ENCODE measurements at regions not wholly inside any gene's neighbourhood (a gene's known extent, or its start where the extent isn't known, plus 50 kb on each side); places are given as distances from the start of the nearest gene placed in this dataset.

GRCh38 chr7:19224951-19225350, 79.7 kb upstream of the FERD3L start:
- H3K4me3 ChIP-seq (ENCODE audit: low read depth, poor library complexity, severe bottlenecking) = no peak overlapping the region
- intact Hi-C loops (cut with DNase I; ENCODE audit: low total_unique reads) = no loop called here
- DNase-seq (ENCODE audit: low spot score in 2 of 2) = no peak
- no peak for TF ChIP-seq POLR2A (IDR thresholded peaks at IDR 0.05)
- TF ChIP-seq CTCF (IDR thresholded peaks at IDR 0.05) = no peak
- 66 to 68% methylated on average over 2 of the region's 2 CpGs for WGBS, 2 donors

- no peak for DNase-seq (ENCODE audit: low spot score in 2 of 2)
- intact Hi-C loops (cut with DNase I; ENCODE audit: low total_unique reads) = no loop called here
- no peak for TF ChIP-seq CTCF (IDR thresholded peaks at IDR 0.05)
- TF ChIP-seq POLR2A (IDR thresholded peaks at IDR 0.05) = no peak
- no peak overlapping the region for H3K4me3 ChIP-seq (ENCODE audit: low read depth, poor library complexity, severe bottlenecking)
Measured at GRCh38 chr7:19215412-19215811, 70.2 kb upstream of the FERD3L start.

GRCh38 chr7:19213746-19214145, 68.5 kb upstream of the FERD3L start:
- no peak for DNase-seq (ENCODE audit: low spot score in 2 of 2)
- 49 to 55% methylated on average over 6 of the region's 6 CpGs for WGBS, 2 donors
- H3K4me3 ChIP-seq (ENCODE audit: low read depth, poor library complexity, severe bottlenecking) = no peak overlapping the region
- no peak for TF ChIP-seq POLR2A (IDR thresholded peaks at IDR 0.05)
- TF ChIP-seq CTCF (IDR thresholded peaks at IDR 0.05) = no peak
- intact Hi-C loops (cut with DNase I; ENCODE audit: low total_unique reads) = no loop called here

GRCh38 chr7:19210893-19211413, 65.7 kb upstream of the FERD3L start:
- intact Hi-C loops (cut with DNase I; ENCODE audit: low total_unique reads) = no loop called here
- TF ChIP-seq CTCF (IDR thresholded peaks at IDR 0.05) (no peak), POLR2A (IDR thresholded peaks at IDR 0.05) (no peak)
- WGBS, 2 donors = 36 to 62% methylated on average over 5 of the region's 5 CpGs
- no peak for DNase-seq (ENCODE audit: low spot score in 2 of 2)
- H3K4me3 ChIP-seq (ENCODE audit: low read depth, poor library complexity, severe bottlenecking) = no peak overlapping the region

- TF ChIP-seq POLR2A (IDR thresholded peaks at IDR 0.05) (no peak), CTCF (IDR thresholded peaks at IDR 0.05) (no peak)
- WGBS, 2 donors = 78 to 80% methylated on average over 1 of the region's 1 CpG
- DNase-seq (ENCODE audit: low spot score in 2 of 2) = no peak
- H3K4me3 ChIP-seq (ENCODE audit: low read depth, poor library complexity, severe bottlenecking) = no peak overlapping the region
- intact Hi-C loops (cut with DNase I; ENCODE audit: low total_unique reads) = no loop called here
Measured at GRCh38 chr7:19209166-19209696, 64.0 kb upstream of the FERD3L start.

GRCh38 chr7:19206721-19207120, 61.5 kb upstream of the FERD3L start:
- DNase-seq (ENCODE audit: low spot score in 2 of 2) = no peak
- 94% methylated on average over 4 of the region's 4 CpGs for WGBS, 2 donors
- intact Hi-C loops (cut with DNase I; ENCODE audit: low total_unique reads) = no loop called here
- TF ChIP-seq POLR2A (IDR thresholded peaks at IDR 0.05) = no peak
- TF ChIP-seq CTCF (IDR thresholded peaks at IDR 0.05) = no peak
- H3K4me3 ChIP-seq (ENCODE audit: low read depth, poor library complexity, severe bottlenecking) = no peak overlapping the region
